Fibroblast of pulmonary artery (primary cell): ENCODE measurements at regions not wholly inside any gene's neighbourhood (a gene's known extent, or its start where the extent isn't known, plus 50 kb on each side); places are given as distances from the start of the nearest gene placed in this dataset.

Source experiments
- DNase-seq: peaks from one replicate; pipeline ENCODE4 v3.0.0-alpha.2; 2010; ENCODE audit warnings: low read depth
- H3K4me3 ChIP-seq: replicated peaks from 2 replicates; pipeline ENCODE4 v1.5.1; 2011; ENCODE audit warnings: low read depth, mild to moderate bottlenecking, control low read depth, low read length, moderate library complexity
- TF ChIP-seq, protein P1 (sequence below): IDR thresholded peaks from 2 replicates; pipeline ENCODE4 v1.5.1; 2011; ENCODE audit warnings: mild to moderate bottlenecking, control low read depth, low read length, inconsistent platforms; ENCODE audit errors: missing control alignments

DNA sequence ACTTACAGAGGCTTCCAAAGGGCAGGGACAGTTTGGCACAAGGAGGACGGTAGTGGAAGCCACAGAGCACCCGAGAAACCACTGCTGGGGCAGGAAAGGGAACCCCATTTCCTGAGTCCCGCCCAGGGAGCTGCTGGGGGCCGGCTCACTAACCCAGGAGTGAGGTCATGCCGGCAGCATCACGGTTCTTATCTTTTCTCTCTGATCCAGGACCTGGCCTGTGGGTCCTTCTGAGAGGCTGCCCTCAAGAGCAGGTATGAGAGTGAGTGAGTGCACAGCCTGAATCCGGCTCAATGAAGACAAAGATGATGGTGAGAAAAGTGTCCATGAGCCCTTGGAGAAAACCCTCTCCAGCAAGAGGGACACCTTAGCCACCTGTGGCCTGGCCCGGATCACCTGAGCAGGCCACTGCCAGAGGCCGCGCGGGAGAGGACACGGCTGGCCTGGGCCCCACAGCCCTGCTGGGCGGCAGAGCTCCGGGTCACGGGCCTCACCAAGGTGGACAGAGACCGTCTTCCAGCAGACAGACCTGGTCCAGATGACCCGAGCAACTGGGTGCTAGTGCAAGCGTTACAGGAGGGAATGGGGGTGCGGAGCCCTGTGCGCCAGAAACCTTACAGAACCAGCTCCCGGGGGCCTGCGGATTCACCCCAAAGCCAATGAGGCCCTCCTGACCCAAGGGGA is 94.9 kb downstream of the RIPK4 start:
- no peak overlapping the region for H3K4me3 ChIP-seq
- DNase-seq, result no peak
- TF ChIP-seq, protein P1, sequence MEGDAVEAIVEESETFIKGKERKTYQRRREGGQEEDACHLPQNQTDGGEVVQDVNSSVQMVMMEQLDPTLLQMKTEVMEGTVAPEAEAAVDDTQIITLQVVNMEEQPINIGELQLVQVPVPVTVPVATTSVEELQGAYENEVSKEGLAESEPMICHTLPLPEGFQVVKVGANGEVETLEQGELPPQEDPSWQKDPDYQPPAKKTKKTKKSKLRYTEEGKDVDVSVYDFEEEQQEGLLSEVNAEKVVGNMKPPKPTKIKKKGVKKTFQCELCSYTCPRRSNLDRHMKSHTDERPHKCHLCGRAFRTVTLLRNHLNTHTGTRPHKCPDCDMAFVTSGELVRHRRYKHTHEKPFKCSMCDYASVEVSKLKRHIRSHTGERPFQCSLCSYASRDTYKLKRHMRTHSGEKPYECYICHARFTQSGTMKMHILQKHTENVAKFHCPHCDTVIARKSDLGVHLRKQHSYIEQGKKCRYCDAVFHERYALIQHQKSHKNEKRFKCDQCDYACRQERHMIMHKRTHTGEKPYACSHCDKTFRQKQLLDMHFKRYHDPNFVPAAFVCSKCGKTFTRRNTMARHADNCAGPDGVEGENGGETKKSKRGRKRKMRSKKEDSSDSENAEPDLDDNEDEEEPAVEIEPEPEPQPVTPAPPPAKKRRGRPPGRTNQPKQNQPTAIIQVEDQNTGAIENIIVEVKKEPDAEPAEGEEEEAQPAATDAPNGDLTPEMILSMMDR, result no peak

DNA sequence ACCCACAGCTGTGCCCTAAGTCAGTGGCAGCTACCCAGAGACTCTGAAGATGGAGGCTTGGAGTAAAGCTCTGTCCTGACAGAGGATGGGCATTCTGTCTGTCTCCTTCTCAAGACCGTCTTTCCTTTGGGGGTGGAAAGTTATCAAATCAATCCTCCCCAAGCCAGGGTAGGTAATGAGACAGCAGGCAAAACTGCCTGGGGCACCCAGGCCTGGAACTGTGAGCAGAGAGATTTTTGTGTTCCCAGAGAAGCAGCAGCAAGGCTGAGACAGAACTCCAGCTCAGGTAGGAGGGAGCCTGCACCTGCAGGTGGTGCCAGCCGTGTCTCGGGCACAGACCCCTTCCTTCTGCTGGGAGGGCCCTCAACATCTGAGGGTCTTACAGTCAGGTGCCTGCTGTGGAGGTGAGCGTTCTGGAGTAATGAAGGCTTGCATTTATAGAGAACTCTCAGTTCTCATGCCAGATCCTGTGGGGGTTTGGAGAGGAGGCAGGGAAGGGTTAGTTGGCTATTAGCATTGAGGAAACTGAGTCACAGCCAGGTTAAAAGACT is 95.6 kb downstream of the RIPK4 start:
- DNase-seq, result no peak

DNA sequence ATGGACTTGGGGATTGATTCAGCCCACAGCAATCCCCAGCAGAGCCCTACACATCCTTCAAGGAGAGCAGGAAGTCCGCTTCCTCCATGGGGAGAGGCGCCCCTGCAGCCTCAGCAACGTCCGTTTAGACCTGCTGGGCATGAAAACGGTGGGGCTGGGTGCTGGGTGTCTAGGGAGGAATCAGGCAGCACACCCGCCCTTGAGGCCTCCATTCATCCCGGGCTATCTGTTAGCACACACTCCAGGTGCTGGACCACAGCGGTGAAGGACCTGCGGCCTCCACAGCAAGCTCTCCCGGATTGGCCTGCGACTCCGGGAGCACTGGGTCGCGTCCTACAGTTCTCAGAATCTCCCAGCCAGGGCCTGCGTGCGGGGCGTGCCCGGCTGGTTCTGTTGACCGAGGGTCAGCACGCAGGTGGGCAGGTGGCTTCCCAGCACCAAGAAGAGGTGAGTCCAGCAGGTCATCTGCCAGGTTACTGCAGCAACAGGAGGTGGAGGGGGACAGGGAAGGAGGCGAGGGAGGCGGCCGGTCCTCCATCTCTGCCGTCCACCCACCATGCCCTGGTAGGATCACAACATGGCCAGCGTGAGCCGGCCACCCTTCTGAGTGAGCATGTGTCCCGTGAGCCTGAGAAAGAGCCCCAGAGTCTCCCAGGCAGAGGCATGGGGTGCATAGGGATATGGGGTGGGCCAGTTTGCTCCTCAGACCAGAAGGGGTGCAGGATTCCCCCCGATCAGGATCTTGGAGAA is 96.6 kb downstream of the RIPK4 start:
- no peak for DNase-seq
- no peak overlapping the region for H3K4me3 ChIP-seq
- TF ChIP-seq, protein P1, result no peak

More for the DNA sequence above, 95.6 kb downstream of the RIPK4 start:
- TF ChIP-seq, protein P1, result no peak
- no peak overlapping the region for H3K4me3 ChIP-seq

DNA sequence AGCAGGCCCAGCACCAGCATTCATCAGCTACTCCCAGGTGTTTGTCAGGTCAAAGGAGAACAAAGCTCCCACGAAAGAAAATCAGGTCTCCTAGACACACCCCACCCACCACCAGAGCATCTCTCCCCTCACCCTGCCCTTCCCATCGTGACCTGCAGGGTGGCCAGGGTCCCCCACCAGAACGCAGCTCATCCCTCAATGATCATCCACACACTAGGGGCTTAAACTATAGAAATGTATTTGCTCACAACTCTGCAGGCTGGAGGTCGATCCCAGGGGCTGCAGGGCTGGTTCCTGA is 97.4 kb downstream of the RIPK4 start:
- no peak for DNase-seq
- TF ChIP-seq, protein P1, result no peak
- H3K4me3 ChIP-seq, result no peak overlapping the region

DNA sequence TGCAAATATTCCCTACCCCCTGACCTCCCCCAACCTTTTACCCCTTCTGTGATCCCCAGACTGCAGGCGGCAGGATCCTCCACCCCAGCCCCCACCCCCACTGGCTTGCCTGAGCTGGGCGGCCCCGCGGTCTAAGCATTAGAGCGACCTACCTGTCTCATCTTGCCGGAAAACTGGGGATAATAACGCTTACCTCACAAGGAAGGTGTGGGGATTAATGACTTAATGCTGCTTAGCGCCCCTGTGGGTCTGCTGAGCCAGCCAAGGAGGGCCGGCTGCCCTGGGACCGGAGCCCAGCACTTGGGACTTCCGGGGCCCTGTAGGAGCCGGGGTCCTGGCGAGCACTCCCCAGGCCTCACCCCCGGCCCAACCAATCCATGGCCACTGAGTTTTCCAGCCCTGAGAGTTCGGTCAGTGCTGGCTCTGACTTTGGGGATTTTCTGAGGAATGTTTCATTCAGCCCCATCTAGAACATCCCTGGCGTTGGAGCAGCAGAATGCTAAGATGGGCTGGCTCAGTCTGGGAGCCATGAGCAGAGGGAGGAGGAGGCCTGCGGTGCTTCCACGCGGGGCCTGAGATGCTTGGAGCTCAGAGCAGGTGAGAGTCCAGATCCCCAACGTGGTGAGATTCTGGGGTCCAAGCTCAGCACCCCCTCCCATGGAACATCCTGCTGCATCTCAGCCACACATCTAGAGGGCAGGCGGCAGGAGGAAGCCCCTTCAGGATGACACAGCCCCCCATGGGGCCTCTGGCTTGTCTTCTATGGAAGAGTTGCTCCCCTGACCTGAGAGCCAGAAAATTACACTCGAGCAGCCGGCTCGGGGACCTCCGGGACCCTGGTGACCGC is 97.9 kb downstream of the RIPK4 start:
- no peak for DNase-seq
- TF ChIP-seq, protein P1, result no peak
- no peak overlapping the region for H3K4me3 ChIP-seq

DNA sequence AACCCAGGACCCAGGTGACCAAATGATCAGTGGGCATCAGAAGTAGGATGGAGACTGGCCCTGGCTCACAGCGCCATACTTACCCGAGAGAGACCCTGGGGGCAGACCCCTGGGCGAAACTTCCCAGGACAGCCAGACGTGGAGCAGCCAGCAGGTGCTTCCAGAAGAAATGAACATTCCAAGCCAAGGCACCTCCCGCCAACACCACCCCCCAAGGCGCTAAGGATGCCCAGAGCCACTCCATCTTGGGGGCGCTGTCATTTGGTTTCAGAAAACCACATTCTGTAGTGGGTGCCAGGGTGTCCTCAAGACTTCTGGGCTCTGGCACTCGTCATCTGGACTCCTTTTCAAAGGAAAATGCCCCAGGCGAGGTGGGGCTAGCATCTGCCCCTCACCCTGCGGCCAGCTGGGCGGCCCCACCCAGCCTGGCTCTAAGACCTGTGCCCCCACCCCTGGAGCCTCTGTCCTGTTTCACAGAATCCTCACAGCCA is 98.8 kb downstream of the RIPK4 start:
- DNase-seq, result no peak
- H3K4me3 ChIP-seq, result no peak overlapping the region
- TF ChIP-seq, protein P1, result no peak
